ENCODE measurements at regions not wholly inside any gene's neighbourhood (a gene's known extent, or its start where the extent isn't known, plus 50 kb on each side); places are given as distances from the start of the nearest gene placed in this dataset.

DNA sequence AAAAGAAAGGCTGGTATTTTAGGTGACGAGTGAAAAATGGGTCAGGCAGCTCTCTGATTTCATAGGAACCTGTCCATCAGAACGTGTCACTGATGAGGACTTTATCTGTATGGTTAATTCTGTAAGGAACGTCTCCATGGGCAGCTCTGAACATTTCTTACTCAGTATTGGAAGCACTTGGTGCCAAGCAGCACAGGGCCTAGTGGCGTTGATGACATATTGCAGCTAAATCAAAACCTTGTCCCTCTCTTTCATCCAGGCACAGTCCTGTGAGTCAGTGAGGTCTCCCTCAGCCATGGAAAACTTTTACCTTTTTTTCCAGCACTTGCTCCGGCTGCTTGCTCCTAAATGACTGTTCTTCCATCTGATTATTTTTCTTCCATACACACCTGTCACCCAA is 301.9 kb downstream of the DHX15 start:
- no peaks in the 10 kb centered on the region for H3K36me3 ChIP-seq (ENCODE audit: control insufficient read depth in 2 of 4, insufficient read depth in 4 of 4, low read length in 3 of 4)
- H3K14ac ChIP-seq (ENCODE audit: insufficient read length): no peak overlapping the region
- no peak for FAIRE-seq
- no peak overlapping the region for H2BK20ac ChIP-seq (ENCODE audit: low read length)
- no peak overlapping the region for H3K56ac ChIP-seq (replicated peaks; ENCODE audit: insufficient read length, low read depth, low read length)
- H2BK120ac ChIP-seq (replicated peaks; ENCODE audit: low read depth, low read length): no peak overlapping the region
- H3K79me2 ChIP-seq (ENCODE audit: control insufficient read depth in 1 of 2, insufficient read depth in 2 of 2, low read length in 2 of 2): no peaks in the 10 kb centered on the region
- H3K27me3 ChIP-seq (replicated peaks in 1 of 4; ENCODE audit: control insufficient read depth in 3 of 4, extremely low read depth in 1 of 4, insufficient read depth in 3 of 4, low read length in 3 of 4): no peaks in the 10 kb centered on the region
- no peaks in the 10 kb centered on the region for H3K23me2 ChIP-seq (ENCODE audit: low read depth, low read length)
- no peaks in the 10 kb centered on the region for H4K20me1 ChIP-seq (replicated peaks in 1 of 2; ENCODE audit: control insufficient read depth in 1 of 2, insufficient read depth in 2 of 2, low read length in 2 of 2)
- no peak overlapping the region for H2BK5ac ChIP-seq (ENCODE audit: low read depth, low read length)
- H3K9me3 ChIP-seq (ENCODE audit: insufficient read depth in 2 of 2, low read depth in 1 of 2, low read length in 1 of 2): no peaks in the 10 kb centered on the region
- POLR2A ChIA-PET (ENCODE audit: partially characterized antibody): no interaction called here
- no peak overlapping the region for H3K18ac ChIP-seq (ENCODE audit: extremely low read depth, low read length)
- CTCF ChIA-PET (ENCODE audit: partially characterized antibody): interaction anchor here (0.6 to 1.5 kb wide), 6 partner anchors 9 to 315 kb away, joined by 3 to 4 read pairs (median 3); no protein-coding TSS in a partner anchor
- no peak overlapping the region for H4K91ac ChIP-seq (replicated peaks; ENCODE audit: insufficient read length, low read length)
- H3K27ac ChIP-seq (ENCODE audit: low read depth, low read length): no peak overlapping the region
- no peak overlapping the region for H3K4ac ChIP-seq (replicated peaks; ENCODE audit: insufficient read length, low read depth, low read length)
- no peak overlapping the region for H2BK12ac ChIP-seq (ENCODE audit: low read depth, low read length)
- peaks cover 2 to 9% (median 5%) of the 10 kb centered on the region in 4 experiments; a peak in 4 of 7 replicates for H3K4me1 ChIP-seq (replicated peaks in 1 of 4; ENCODE audit: control insufficient read depth in 3 of 4, insufficient read depth in 4 of 4, low read length in 3 of 4)
- no peak overlapping the region for H3K4me3 ChIP-seq (ENCODE audit: extremely low read depth in 1 of 4, insufficient read depth in 2 of 4, low read depth in 3 of 4, low read length in 4 of 4)
- H2AK5ac ChIP-seq (ENCODE audit: low read depth, low read length): no peak overlapping the region
- H3K9ac ChIP-seq (replicated peaks in 1 of 4; ENCODE audit: extremely low read depth in 1 of 4, low read depth in 3 of 4, low read length in 3 of 4): no peak overlapping the region
- H3K79me1 ChIP-seq (ENCODE audit: low read depth, low read length): no peaks in the 10 kb centered on the region
- no peak overlapping the region for H2AFZ ChIP-seq (ENCODE audit: low read length)
- WGBS, 2 experiments (ENCODE audit: extremely low coverage in 1 of 2, insufficient coverage in 1 of 2, insufficient read length in 1 of 2, insufficient replicate concordance in 2 of 2, low coverage in 1 of 2, low lambda C conversion rate in 2 of 2, missing lambda C conversion rate in 1 of 2): 83% methylated on average over 5 of the region's 5 CpGs; no CpG with 5 or more reads in 1 of the 2 experiments
- H3K23ac ChIP-seq (ENCODE audit: insufficient read length): no peak overlapping the region
- no peak overlapping the region for H4K8ac ChIP-seq (ENCODE audit: extremely low read depth, insufficient read depth, low read length)
- no peak overlapping the region for H4K5ac ChIP-seq (ENCODE audit: insufficient read length, low read depth, low read length)
- no peak overlapping the region for H3K4me2 ChIP-seq (ENCODE audit: insufficient read depth in 1 of 2, low read depth in 2 of 2, low read length in 2 of 2)
- no peak for DNase-seq (ENCODE audit: low read depth in 1 of 2, low spot score in 2 of 2)
- TF ChIP-seq TBP (IDR thresholded peaks at IDR 0.05; ENCODE audit: low read depth, low read length): no peak
- TF ChIP-seq, protein P1, sequence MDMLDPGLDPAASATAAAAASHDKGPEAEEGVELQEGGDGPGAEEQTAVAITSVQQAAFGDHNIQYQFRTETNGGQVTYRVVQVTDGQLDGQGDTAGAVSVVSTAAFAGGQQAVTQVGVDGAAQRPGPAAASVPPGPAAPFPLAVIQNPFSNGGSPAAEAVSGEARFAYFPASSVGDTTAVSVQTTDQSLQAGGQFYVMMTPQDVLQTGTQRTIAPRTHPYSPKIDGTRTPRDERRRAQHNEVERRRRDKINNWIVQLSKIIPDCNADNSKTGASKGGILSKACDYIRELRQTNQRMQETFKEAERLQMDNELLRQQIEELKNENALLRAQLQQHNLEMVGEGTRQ (IDR thresholded peaks at IDR 0.05; ENCODE audit: low read length): no peak
- no peak for TF ChIP-seq HDAC2 (IDR thresholded peaks at IDR 0.05; ENCODE audit: borderline replicate concordance in 1 of 2, low read depth in 2 of 2, low read length in 2 of 2)
- TF ChIP-seq, protein P2, sequence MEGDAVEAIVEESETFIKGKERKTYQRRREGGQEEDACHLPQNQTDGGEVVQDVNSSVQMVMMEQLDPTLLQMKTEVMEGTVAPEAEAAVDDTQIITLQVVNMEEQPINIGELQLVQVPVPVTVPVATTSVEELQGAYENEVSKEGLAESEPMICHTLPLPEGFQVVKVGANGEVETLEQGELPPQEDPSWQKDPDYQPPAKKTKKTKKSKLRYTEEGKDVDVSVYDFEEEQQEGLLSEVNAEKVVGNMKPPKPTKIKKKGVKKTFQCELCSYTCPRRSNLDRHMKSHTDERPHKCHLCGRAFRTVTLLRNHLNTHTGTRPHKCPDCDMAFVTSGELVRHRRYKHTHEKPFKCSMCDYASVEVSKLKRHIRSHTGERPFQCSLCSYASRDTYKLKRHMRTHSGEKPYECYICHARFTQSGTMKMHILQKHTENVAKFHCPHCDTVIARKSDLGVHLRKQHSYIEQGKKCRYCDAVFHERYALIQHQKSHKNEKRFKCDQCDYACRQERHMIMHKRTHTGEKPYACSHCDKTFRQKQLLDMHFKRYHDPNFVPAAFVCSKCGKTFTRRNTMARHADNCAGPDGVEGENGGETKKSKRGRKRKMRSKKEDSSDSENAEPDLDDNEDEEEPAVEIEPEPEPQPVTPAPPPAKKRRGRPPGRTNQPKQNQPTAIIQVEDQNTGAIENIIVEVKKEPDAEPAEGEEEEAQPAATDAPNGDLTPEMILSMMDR (IDR thresholded peaks at IDR 0.05; ENCODE audit: control extremely low read depth in 1 of 3, insufficient read depth in 1 of 3, low read depth in 1 of 3, low read length in 3 of 3): peak in 1 of 3 experiments; percentile 29; a peak in 1 of 4 replicates
- H2BK15ac ChIP-seq (ENCODE audit: low read length): no peak overlapping the region
